ENCODE measurements at regions not wholly inside any gene's neighbourhood (a gene's known extent, or its start where the extent isn't known, plus 50 kb on each side); places are given as distances from the start of the nearest gene placed in this dataset.

- no peak for TF ChIP-seq EZH2 (IDR thresholded peaks at IDR 0.05)
- no peak for TF ChIP-seq POLR2AphosphoS5 (IDR thresholded peaks at IDR 0.05; ENCODE audit: borderline replicate concordance, low read depth, low read length)
These were observed 69.2 kb downstream of the SOX9 start for GRCh38 chr17:72189768-72190593.

Data from SK-N-MC (cell line).